H7 (cell line): ENCODE measurements at regions not wholly inside any gene's neighbourhood (a gene's known extent, or its start where the extent isn't known, plus 50 kb on each side); places are given as distances from the start of the nearest gene placed in this dataset.
"Not testable (repeated sequence)": the region's sequence is repeated elsewhere in the genome, so short reads cannot be mapped to it uniquely, and the experiment has no call there.

Experiments
- DNase-seq: peaks from one replicate; pipeline ENCODE4 v3.0.0; 2012
- H3K27me3 ChIP-seq: 2 replicates; pipeline ENCODE4 v1.6.0; 2011; ENCODE audit warnings: mild to moderate bottlenecking, low read length; ENCODE audit not compliant: control insufficient read depth, insufficient read depth
- H3K36me3 ChIP-seq: replicated peaks from 2 replicates; pipeline ENCODE4 v1.5.1; 2011; ENCODE audit warnings: low read length; ENCODE audit not compliant: control insufficient read depth, insufficient read depth
- H3K4me3 ChIP-seq: 2 replicates; pipeline ENCODE4 v1.5.1; 2011; ENCODE audit warnings: low read depth, mild to moderate bottlenecking, control low read depth, low read length, moderate library complexity; ENCODE audit not compliant: insufficient read depth

DNA sequence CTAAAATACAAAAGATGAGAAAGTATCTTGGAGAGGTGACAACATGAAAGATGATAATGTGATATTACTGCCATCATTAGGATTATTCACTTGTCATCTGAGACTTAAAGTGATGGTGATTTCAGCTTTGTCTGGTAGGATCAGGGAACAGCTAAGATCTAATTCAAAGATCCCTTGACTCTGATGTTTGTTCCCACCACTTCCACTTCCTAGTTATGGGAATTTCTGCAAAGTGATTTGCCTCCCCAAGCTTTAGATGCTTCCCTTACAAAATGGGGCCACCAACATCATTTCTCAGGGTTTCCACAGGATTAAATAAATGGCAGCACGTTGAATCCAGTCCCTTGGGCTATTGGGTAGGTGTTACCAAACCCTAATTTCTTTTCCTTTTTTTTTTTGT is 550.8 kb upstream of the CDH5 start:
- no peaks in the 10 kb centered on the region for H3K27me3 ChIP-seq
- no peak overlapping the region for H3K4me3 ChIP-seq
- no peaks in the 10 kb centered on the region for H3K36me3 ChIP-seq
- DNase-seq = no peak

DNA sequence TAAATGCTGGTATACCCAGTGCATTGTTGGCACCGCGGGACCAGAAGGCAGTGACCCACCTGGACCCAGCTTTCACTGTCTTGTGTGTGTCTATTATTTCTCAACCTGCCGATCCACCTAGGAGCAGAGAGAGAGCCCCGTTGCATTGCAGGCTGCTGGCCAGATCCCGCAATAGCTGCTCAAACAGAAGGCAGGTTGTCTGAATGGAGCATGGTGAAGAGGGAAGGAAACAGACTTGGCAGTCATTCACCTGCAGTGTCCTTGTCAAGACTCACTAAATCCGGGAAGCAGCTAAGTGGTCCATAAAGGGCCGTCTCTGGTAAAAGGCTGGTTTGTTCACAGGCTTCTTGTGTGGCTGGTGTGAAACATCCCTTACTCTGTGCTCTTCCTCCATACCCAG is 552.6 kb upstream of the CDH5 start:
- DNase-seq, H3K36me3 ChIP-seq, H3K27me3 ChIP-seq, H3K4me3 ChIP-seq: not testable (repeated sequence)

DNA sequence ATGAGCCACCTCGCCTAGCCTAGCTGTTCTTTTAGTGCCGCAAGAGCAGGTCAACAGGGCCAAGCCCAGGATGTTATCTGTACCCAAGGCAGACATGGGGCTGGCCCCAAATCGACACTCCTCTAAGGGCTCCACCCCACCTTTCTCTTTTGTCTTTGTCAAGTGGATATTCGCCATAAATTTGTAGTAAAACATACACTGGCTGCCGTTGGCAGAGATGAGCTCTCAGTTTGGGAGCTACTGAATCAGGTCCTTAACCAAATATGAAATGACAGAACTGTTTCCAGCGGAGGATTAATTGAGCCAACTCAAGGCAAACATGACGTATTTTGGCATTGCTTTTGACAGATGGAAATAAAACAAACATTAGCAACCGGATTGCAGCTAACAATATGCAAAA is 556.9 kb upstream of the CDH5 start:
- Histone ChIP-seq H3K27me3 (no peaks in the 10 kb centered on the region), H3K36me3 (no peaks in the 10 kb centered on the region), H3K4me3 (no peak overlapping the region)
- DNase-seq = no peak

DNA sequence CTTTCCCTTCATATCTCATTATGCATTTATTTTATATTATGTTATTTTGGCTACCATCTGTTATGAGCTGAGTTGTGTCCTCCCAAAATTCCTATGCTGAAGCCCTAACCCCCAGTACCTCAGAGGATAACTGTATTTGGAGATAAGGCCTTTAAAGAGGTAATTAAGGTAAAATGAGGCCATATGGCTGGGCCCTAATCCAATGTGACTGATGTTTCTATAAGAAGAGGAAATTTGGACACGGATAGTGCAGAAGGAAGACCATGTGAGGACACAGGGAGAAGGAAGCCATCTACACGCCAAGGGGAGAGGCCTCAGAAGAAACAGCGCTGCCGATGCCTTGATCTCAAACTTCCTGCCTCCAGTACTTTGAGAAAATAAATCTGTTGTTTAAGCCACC is 557.7 kb upstream of the CDH5 start:
- Histone ChIP-seq H3K4me3 (no peak overlapping the region), H3K27me3 (no peaks in the 10 kb centered on the region), H3K36me3 (no peaks in the 10 kb centered on the region)
- no peak for DNase-seq

DNA sequence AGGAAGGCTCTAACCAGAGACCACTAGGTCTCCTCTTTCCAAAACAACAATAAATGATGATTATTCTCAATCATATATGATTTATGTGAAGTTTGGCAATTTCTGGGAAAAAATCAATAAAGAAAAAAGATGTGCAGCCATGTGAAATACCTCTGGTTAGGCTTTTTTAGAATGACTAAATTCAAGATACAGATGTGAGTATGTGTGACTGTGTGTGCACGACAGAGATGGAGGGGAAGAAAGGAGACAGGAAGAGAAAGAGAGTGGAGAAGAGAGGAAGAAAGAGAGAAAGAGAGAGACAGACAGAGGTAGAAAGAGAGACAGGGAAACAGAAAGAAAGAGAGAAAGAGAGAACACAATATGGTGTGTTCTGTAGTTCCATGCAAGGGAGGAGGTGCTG is 558.6 kb upstream of the CDH5 start:
- Histone ChIP-seq H3K27me3 (no peaks in the 10 kb centered on the region), H3K36me3 (no peaks in the 10 kb centered on the region), H3K4me3 (no peak overlapping the region)
- no peak for DNase-seq

GRCh38 chr16:65805704-65806103 is 560.8 kb upstream of the CDH5 start:
- H3K4me3 ChIP-seq, H3K27me3 ChIP-seq, DNase-seq, H3K36me3 ChIP-seq: not testable (repeated sequence)

DNA sequence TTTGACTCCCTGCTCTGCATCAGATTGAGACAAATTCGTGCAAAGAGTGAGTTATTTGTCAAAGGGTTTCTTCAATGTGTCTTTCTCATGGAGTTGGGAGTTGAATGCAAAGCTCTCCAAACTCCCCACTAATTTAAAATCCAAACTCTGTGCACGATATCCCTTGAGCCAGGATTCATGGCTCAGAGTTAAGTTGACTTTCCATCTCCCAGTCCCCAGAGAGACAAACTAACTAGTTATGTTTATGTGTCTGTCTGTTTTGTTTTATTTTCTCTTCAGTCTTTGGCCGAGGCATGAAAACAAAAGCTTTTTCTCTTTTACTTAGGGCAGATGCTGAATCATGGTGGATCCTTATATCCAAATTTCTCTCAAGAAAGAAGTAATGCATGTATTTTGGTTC is 570.0 kb upstream of the CDH5 start:
- Histone ChIP-seq H3K27me3 (no peaks in the 10 kb centered on the region), H3K36me3 (no peaks in the 10 kb centered on the region), H3K4me3 (no peak overlapping the region)
- DNase-seq = no peak

GRCh38 chr16:65794973-65795372 is 571.5 kb upstream of the CDH5 start:
- Histone ChIP-seq H3K27me3 (no peaks in the 10 kb centered on the region), H3K4me3 (no peak overlapping the region), H3K36me3 (no peaks in the 10 kb centered on the region)
- DNase-seq = no peak

DNA sequence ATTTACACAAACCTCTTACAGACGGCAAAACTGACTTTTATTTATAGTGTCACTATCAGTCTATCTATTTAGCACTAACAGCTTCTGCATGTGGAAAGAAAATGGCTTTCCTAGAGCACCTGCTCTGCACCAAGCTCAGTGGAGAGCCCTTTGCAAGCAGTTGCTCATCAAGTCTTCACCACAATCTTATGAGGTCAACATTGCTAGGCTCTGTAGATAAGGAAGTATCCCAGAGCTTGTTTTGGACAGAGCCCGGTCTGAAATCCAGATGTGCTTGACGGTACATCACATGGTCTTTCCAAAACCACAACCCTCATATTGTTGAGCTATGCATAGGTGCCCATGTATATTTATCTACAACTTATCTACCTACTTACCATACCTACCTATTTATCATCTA is 572.7 kb upstream of the CDH5 start:
- no peaks in the 10 kb centered on the region for H3K36me3 ChIP-seq
- no peaks in the 10 kb centered on the region for H3K27me3 ChIP-seq
- no peak for DNase-seq
- no peak overlapping the region for H3K4me3 ChIP-seq

GRCh38 chr16:65790768-65791167 is 575.7 kb upstream of the CDH5 start:
- DNase-seq = no peak

GRCh38 chr16:65789161-65789945 is 577.1 kb upstream of the CDH5 start:
- no peak overlapping the region for H3K4me3 ChIP-seq
- DNase-seq = no peak
- no peaks in the 10 kb centered on the region for H3K27me3 ChIP-seq
- H3K36me3 ChIP-seq = no peaks in the 10 kb centered on the region

More at GRCh38 chr16:65790768-65791167, 575.7 kb upstream of the CDH5 start:
- H3K27me3 ChIP-seq = no peaks in the 10 kb centered on the region
- no peaks in the 10 kb centered on the region for H3K36me3 ChIP-seq
- no peak overlapping the region for H3K4me3 ChIP-seq

DNA sequence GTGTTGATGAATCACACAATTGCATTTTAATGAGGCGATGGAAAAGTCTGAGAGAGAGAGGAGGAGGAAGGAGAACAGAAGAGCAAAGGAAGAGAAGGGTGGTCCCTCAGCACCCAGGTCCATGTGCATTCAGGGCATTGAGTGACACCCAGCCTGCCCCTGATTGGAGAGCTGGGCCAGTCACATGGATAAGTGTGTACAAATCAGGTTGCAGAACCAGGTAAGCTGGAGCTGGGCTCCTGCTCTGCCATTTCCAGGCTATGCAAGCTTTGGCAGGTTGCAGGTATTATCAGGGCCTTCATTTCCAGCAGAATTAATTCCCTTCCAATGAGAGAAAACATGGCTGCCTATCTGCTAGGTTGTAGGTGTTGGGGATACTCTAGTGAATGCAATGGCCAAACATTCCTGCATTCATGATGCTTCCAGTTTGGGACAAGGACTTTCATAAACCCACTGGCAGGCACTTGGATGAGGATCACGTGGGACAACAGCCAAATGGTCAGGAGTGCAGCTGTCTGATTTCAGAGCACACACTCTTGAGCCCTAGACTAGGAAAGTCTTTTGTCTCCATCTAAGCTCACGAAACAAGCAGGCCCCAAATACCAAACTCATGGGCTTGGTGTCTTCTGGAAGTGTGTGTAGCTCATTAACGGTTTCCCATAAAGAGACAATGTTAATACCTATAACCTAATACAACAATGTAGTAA is 577.9 kb upstream of the CDH5 start:
- Histone ChIP-seq H3K4me3 (no peak overlapping the region), H3K27me3 (no peaks in the 10 kb centered on the region), H3K36me3 (no peaks in the 10 kb centered on the region)
- DNase-seq = no peak

- H3K4me3 ChIP-seq = no peak overlapping the region
- DNase-seq = no peak
- no peaks in the 10 kb centered on the region for H3K36me3 ChIP-seq
- no peaks in the 10 kb centered on the region for H3K27me3 ChIP-seq
Measured at GRCh38 chr16:65787921-65788320, 578.6 kb upstream of the CDH5 start.

GRCh38 chr16:65786916-65787315 is 579.6 kb upstream of the CDH5 start:
- Histone ChIP-seq H3K4me3 (no peak overlapping the region), H3K36me3 (no peaks in the 10 kb centered on the region), H3K27me3 (no peaks in the 10 kb centered on the region)
- DNase-seq = no peak

GRCh38 chr16:65783709-65784474 is 582.6 kb upstream of the CDH5 start:
- no peak overlapping the region for H3K4me3 ChIP-seq
- H3K36me3 ChIP-seq = no peaks in the 10 kb centered on the region
- DNase-seq = no peak
- H3K27me3 ChIP-seq = no peaks in the 10 kb centered on the region
